Keratinocyte (primary cell): ENCODE measurements at regions not wholly inside any gene's neighbourhood (a gene's known extent, or its start where the extent isn't known, plus 50 kb on each side); places are given as distances from the start of the nearest gene placed in this dataset.

ENCODE experiments used
- DNase-seq: peaks from one replicate; pipeline ENCODE4 v3.0.0-alpha.2; 2011; ENCODE audit warnings: low read depth, missing footprints, low spot score
- FAIRE-seq: peaks from 2 replicates; lab custom pipeline; 2011; peaks lifted over from hg19 to GRCh38; lab: Jason Lieb, UNC
- H2AFZ ChIP-seq: 2 replicates; pipeline ENCODE4 v1.6.0; 2012; ENCODE audit warnings: low read length, control low read depth, inconsistent platforms; ENCODE audit not compliant: control insufficient read depth
- H3K27ac ChIP-seq: 2 replicates; pipeline ENCODE4 v1.5.1; 2011; ENCODE audit warnings: low read length; ENCODE audit not compliant: control insufficient read depth, insufficient read depth
- H3K27me3 ChIP-seq: 3 replicates; pipeline ENCODE4 v1.6.0; 2011; ENCODE audit warnings: low read length; ENCODE audit not compliant: control insufficient read depth, insufficient read depth; ENCODE audit errors: extremely low read depth
- H3K36me3 ChIP-seq, 2 experiments: 2 replicates in 1 of 2; 3 replicates in 1 of 2; pipeline ENCODE4 v1.5.1; 2011; ENCODE audit warnings: low read length in 2 of 2, mild to moderate bottlenecking in 1 of 2; ENCODE audit not compliant: control insufficient read depth in 2 of 2, insufficient read depth in 2 of 2; ENCODE audit errors: extremely low read depth in 1 of 2
- H3K4me1 ChIP-seq: 3 replicates; pipeline ENCODE4 v1.5.1; 2011; ENCODE audit warnings: low read length; ENCODE audit not compliant: control insufficient read depth, insufficient read depth; ENCODE audit errors: extremely low read depth
- H3K4me2 ChIP-seq: 3 replicates; pipeline ENCODE4 v1.6.0; 2011; ENCODE audit warnings: low read depth, low read length; ENCODE audit not compliant: control insufficient read depth, insufficient read depth; ENCODE audit errors: extremely low read depth
- H3K4me3 ChIP-seq, 3 experiments: fragments of 200-600 bp in 1 of 3; sonication (generic) in 1 of 3; 2 replicates in 2 of 3; 3 replicates in 1 of 3; pipeline ENCODE4 v1.5.1; 2011 to 2016; ENCODE audit warnings: low read length in 3 of 3, mild to moderate bottlenecking in 3 of 3, control low read depth in 2 of 3, inconsistent platforms in 1 of 3, low read depth in 1 of 3, mixed read lengths in 1 of 3, mixed run types in 1 of 3, moderate library complexity in 1 of 3; ENCODE audit not compliant: control insufficient read depth in 2 of 3, insufficient read depth in 2 of 3; ENCODE audit errors: extremely low read depth in 1 of 3
- H3K79me2 ChIP-seq: 2 replicates; pipeline ENCODE4 v1.6.0; 2012; ENCODE audit warnings: low read length; ENCODE audit not compliant: control insufficient read depth, insufficient read depth
- H3K9ac ChIP-seq: 3 replicates; pipeline ENCODE4 v1.6.0; 2011; ENCODE audit warnings: low read length; ENCODE audit not compliant: control insufficient read depth, insufficient read depth; ENCODE audit errors: extremely low read depth
- H3K9me1 ChIP-seq: 3 replicates; pipeline ENCODE4 v1.6.0; 2011; ENCODE audit warnings: low read length; ENCODE audit not compliant: control insufficient read depth, insufficient read depth; ENCODE audit errors: extremely low read depth
- H3K9me3 ChIP-seq: 2 replicates; pipeline ENCODE4 v1.5.1; 2012; ENCODE audit warnings: low read depth, low read length; ENCODE audit not compliant: control insufficient read depth
- H4K20me1 ChIP-seq: 3 replicates; pipeline ENCODE4 v1.6.0; 2011; ENCODE audit warnings: low read length; ENCODE audit not compliant: control insufficient read depth, insufficient read depth; ENCODE audit errors: extremely low read depth
- EZH2 ChIP-seq: IDR thresholded peaks from one replicate; pipeline ENCODE4 v1.6.1; 2012; ENCODE audit warnings: inconsistent platforms, mild to moderate bottlenecking, low read length, moderate library complexity
- dilution Hi-C: fragments of 300-500 bp; cut with MboI; formaldehyde crosslinking; loops from one replicate; pipeline ENCODE4 v1.7.0; 2020; ENCODE audit warnings: low sequenced_read_pairs; ENCODE audit not compliant: extremely low pct_ligation_motif_present
- TF ChIP-seq, protein P1 (sequence below), 3 experiments: IDR thresholded peaks in 1 of 3; conservative IDR thresholded peaks in 1 of 3; optimal IDR thresholded peaks in 1 of 3; 2 replicates in 2 of 3; 3 replicates in 1 of 3; pipeline versions ENCODE3 to v1.5.1; 2011; ENCODE audit warnings: low read length in 3 of 3, mild to moderate bottlenecking in 3 of 3, moderate library complexity in 2 of 3, control low read depth in 1 of 3, inconsistent platforms in 1 of 3; ENCODE audit not compliant: insufficient read depth in 2 of 3; ENCODE audit errors: extremely low read depth in 1 of 3

DNA sequence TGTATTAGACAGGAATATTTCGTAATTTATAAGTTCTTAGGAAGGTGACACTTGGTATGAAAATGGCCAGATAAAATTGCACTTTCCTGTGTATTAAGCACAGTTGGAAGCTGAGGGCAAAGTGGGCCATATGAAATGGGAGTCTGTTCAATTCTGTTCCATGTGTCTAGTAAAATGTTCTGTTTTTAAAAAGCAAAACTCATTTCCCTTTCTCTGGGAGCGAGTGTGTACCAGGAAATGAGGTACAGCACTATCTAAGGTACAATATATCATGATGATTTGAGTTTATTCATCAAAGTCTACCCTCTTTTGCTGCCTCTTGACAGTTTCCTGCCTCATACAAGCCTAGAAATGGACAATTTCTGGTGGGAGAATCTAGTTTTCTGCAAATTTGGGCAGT is 51.2 kb upstream of the KCNN2 start:
- H3K27me3 ChIP-seq: no peaks in the 10 kb centered on the region
- H3K9ac ChIP-seq: no peak overlapping the region
- H4K20me1 ChIP-seq: no peaks in the 10 kb centered on the region
- no peaks in the 10 kb centered on the region for H3K36me3 ChIP-seq
- TF ChIP-seq EZH2: no peak
- TF ChIP-seq, protein P1, sequence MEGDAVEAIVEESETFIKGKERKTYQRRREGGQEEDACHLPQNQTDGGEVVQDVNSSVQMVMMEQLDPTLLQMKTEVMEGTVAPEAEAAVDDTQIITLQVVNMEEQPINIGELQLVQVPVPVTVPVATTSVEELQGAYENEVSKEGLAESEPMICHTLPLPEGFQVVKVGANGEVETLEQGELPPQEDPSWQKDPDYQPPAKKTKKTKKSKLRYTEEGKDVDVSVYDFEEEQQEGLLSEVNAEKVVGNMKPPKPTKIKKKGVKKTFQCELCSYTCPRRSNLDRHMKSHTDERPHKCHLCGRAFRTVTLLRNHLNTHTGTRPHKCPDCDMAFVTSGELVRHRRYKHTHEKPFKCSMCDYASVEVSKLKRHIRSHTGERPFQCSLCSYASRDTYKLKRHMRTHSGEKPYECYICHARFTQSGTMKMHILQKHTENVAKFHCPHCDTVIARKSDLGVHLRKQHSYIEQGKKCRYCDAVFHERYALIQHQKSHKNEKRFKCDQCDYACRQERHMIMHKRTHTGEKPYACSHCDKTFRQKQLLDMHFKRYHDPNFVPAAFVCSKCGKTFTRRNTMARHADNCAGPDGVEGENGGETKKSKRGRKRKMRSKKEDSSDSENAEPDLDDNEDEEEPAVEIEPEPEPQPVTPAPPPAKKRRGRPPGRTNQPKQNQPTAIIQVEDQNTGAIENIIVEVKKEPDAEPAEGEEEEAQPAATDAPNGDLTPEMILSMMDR (optimal IDR thresholded peaks at IDR 0.05 in 1 of 3, IDR thresholded peaks at IDR 0.05 in 1 of 3, conservative IDR thresholded peaks at IDR 0.05 in 1 of 3; ENCODE audit: extremely low read depth in 1 of 3, insufficient read depth in 2 of 3, low read length in 3 of 3): no peak
- H3K79me2 ChIP-seq: no peaks in the 10 kb centered on the region
- no peaks in the 10 kb centered on the region for H3K9me3 ChIP-seq
- no peak for DNase-seq
- H3K27ac ChIP-seq: no peak overlapping the region
- H3K4me1 ChIP-seq: no peaks in the 10 kb centered on the region
- H3K9me1 ChIP-seq: no peaks in the 10 kb centered on the region
- no peak for FAIRE-seq
- no peak overlapping the region for H3K4me3 ChIP-seq
- dilution Hi-C loops: no loop called here
- H2AFZ ChIP-seq: no peak overlapping the region
- H3K4me2 ChIP-seq: no peak overlapping the region

GRCh38 chr5:114311281-114311680 is 50.6 kb upstream of the KCNN2 start:
- TF ChIP-seq, protein P1 (optimal IDR thresholded peaks at IDR 0.05 in 1 of 3, IDR thresholded peaks at IDR 0.05 in 1 of 3, conservative IDR thresholded peaks at IDR 0.05 in 1 of 3; ENCODE audit: extremely low read depth in 1 of 3, insufficient read depth in 2 of 3, low read length in 3 of 3): no peak
- TF ChIP-seq EZH2: no peak
- H3K27me3 ChIP-seq: no peaks in the 10 kb centered on the region
- no peaks in the 10 kb centered on the region for H3K4me1 ChIP-seq
- H2AFZ ChIP-seq: no peak overlapping the region
- no peak overlapping the region for H3K4me2 ChIP-seq
- no peak overlapping the region for H3K4me3 ChIP-seq
- H4K20me1 ChIP-seq: no peaks in the 10 kb centered on the region
- dilution Hi-C loops: no loop called here
- H3K9ac ChIP-seq: no peak overlapping the region
- DNase-seq (no peak), FAIRE-seq (no peak)
- no peaks in the 10 kb centered on the region for H3K9me1 ChIP-seq
- no peaks in the 10 kb centered on the region for H3K79me2 ChIP-seq
- no peaks in the 10 kb centered on the region for H3K9me3 ChIP-seq
- no peak overlapping the region for H3K27ac ChIP-seq
- no peaks in the 10 kb centered on the region for H3K36me3 ChIP-seq
